Colonic mucosa (tissue), 4 donors: ENCODE measurements at regions not wholly inside any gene's neighbourhood (a gene's known extent, or its start where the extent isn't known, plus 50 kb on each side); places are given as distances from the start of the nearest gene placed in this dataset.

Experiments used
- DNase-seq: peaks from one replicate; pipeline ENCODE4 v3.0.0-alpha.2; 2020
- H3K27ac ChIP-seq: fragments of 200-600 bp; one replicate; pipeline ENCODE4 v1.8.0; 2021
- H3K27me3 ChIP-seq: fragments of 200-600 bp; one replicate; pipeline ENCODE4 v1.8.0; 2021
- H3K36me3 ChIP-seq: fragments of 200-600 bp; one replicate; pipeline ENCODE4 v1.8.0; 2021
- H3K4me1 ChIP-seq: fragments of 200-600 bp; one replicate; pipeline ENCODE4 v1.8.0; 2021; ENCODE audit warnings: mild to moderate bottlenecking
- H3K4me3 ChIP-seq: fragments of 200-600 bp; one replicate; pipeline ENCODE4 v1.8.0; 2021
- H3K9ac ChIP-seq, 2 donors: one replicate each; pipeline ENCODE4 v1.7.0; 2013; ENCODE audit warnings: control low read depth in 2 of 2, low read depth in 2 of 2, low read length in 2 of 2
- H3K9me3 ChIP-seq: fragments of 200-600 bp; one replicate; pipeline ENCODE4 v1.8.0; 2021
- CTCF ChIP-seq: fragments of 200-600 bp; IDR thresholded peaks from one replicate; pipeline ENCODE4 v1.8.0; 2022; ENCODE audit warnings: antibody characterized with exemption, mild to moderate bottlenecking
- intact Hi-C: fragments of 100-400 bp; cut with DNase I; formaldehyde crosslinking; loops from one replicate; pipeline ENCODE4 v1.14.1; 2022
- donor health status: healthy.
- donor health status: DM: no; HTN: no; CAD: no.
- donor health status: DM: no; HTN: no; CAD: no.

- Histone ChIP-seq H3K4me3 (no peak overlapping the region), H3K9ac (no peak overlapping the region), H3K36me3 (no peaks in the 10 kb centered on the region), H3K27ac (no peak overlapping the region), H3K27me3 (no peaks in the 10 kb centered on the region), H3K9me3 (no peaks in the 10 kb centered on the region), H3K4me1 (no peaks in the 10 kb centered on the region)
- TF ChIP-seq CTCF: no peak
- intact Hi-C loops: no loop called here
- no peak for DNase-seq
These were observed 79.8 kb downstream of the ASB1 start for GRCh38 chr2:238506371-238507068.

GRCh38 chr2:238507836-238508235, 81.1 kb downstream of the ASB1 start:
- intact Hi-C loops: no loop called here
- Histone ChIP-seq H3K9ac (no peak overlapping the region), H3K9me3 (no peaks in the 10 kb centered on the region), H3K4me3 (no peak overlapping the region), H3K27me3 (no peaks in the 10 kb centered on the region), H3K36me3 (no peaks in the 10 kb centered on the region), H3K4me1 (no peaks in the 10 kb centered on the region), H3K27ac (no peak overlapping the region)
- DNase-seq: no peak
- no peak for TF ChIP-seq CTCF

DNA sequence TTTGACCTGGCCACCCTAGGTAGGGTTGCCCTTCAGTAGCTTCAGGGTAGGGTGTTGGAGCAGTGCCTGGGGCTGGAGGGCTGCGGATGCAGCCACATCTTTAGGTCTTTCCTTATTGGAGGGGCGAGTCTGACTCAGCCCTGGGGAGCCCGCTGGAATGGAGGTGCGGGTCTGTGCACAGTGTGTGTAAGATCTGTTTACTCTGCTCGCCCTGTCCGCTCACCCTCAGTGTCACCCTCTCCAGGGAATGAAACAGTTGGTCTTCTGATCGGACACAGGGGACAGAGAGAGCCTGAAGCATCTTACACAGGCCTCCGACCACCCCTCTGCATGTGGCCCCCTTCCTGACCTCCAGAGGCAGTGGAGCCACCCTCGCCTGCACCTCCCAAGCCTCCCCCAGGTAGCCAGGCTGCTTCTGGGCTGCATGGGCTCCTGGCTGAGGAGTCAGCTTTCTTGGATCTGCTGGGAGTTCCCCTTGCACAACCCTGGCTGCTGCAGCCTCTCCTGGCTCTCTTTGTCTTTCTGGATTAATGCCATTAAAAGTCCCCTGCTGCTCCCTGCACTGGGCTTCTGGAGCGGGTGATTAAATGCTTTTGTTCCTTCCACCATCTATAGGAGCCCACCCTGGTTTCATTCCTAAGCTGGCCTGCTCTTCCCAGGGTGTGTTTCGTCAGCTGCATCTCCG, 82.6 kb downstream of the ASB1 start:
- no peak for DNase-seq

GRCh38 chr2:238509903-238510302, 83.2 kb downstream of the ASB1 start:
- no peak for DNase-seq

More for the DNA sequence above, 82.6 kb downstream of the ASB1 start:
- H3K36me3 ChIP-seq: no peaks in the 10 kb centered on the region
- intact Hi-C loops: no loop called here
- H3K4me3 ChIP-seq: no peak overlapping the region
- no peak overlapping the region for H3K27ac ChIP-seq
- TF ChIP-seq CTCF: no peak
- H3K27me3 ChIP-seq: no peaks in the 10 kb centered on the region
- H3K9me3 ChIP-seq: no peaks in the 10 kb centered on the region
- H3K4me1 ChIP-seq: no peaks in the 10 kb centered on the region
- no peak overlapping the region for H3K9ac ChIP-seq

More at GRCh38 chr2:238509903-238510302, 83.2 kb downstream of the ASB1 start:
- no peak overlapping the region for H3K4me3 ChIP-seq
- H3K27me3 ChIP-seq: no peaks in the 10 kb centered on the region
- no peak overlapping the region for H3K9ac ChIP-seq
- H3K4me1 ChIP-seq: no peaks in the 10 kb centered on the region
- H3K36me3 ChIP-seq: no peaks in the 10 kb centered on the region
- H3K9me3 ChIP-seq: no peaks in the 10 kb centered on the region
- intact Hi-C loops: loop anchor here (10.0 kb wide), 1 partner anchor 275 kb away; no protein-coding TSS in a partner anchor
- no peak overlapping the region for H3K27ac ChIP-seq
- no peak for TF ChIP-seq CTCF
